HG03159 (cell line): ENCODE measurements at regions not wholly inside any gene's neighbourhood (a gene's known extent, or its start where the extent isn't known, plus 50 kb on each side); places are given as distances from the start of the nearest gene placed in this dataset.
"Not testable (repeated sequence)": the region's sequence is repeated elsewhere in the genome, so short reads cannot be mapped to it uniquely, and the experiment has no call there.

ENCODE experiments used
- ATAC-seq: cut with Tn5 transposase; IDR thresholded peaks from one replicate; pipeline ENCODE4 v1.9.1; 2021; ENCODE audit warnings: mild to moderate bottlenecking, moderate library complexity; ENCODE audit not compliant: unreplicated experiment

DNA sequence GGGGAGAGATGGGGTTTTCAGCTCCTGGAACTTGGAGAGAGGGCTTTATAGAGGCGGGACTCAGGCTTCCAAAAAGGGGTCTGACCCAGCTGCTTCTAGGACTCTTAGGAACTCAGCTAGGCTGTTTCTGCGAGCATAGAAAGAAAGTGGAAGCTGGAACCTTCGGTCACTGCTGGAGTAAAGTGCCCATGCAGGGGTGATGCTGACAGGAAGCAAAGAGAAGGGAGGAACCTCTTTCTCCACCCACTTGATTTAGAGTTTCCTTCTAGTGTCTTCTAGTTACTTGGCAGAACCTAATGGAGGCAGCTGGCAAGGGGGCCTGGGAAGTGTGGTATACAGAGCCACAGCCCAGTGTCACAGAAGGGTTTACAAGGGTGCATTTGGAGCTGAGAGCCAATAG lies 283.6 kb downstream of the QKI start:
- no peak for ATAC-seq

- ATAC-seq: not testable (repeated sequence)
Observed at GRCh38 chr6:163696311-163696710, 281.8 kb downstream of the QKI start.

DNA sequence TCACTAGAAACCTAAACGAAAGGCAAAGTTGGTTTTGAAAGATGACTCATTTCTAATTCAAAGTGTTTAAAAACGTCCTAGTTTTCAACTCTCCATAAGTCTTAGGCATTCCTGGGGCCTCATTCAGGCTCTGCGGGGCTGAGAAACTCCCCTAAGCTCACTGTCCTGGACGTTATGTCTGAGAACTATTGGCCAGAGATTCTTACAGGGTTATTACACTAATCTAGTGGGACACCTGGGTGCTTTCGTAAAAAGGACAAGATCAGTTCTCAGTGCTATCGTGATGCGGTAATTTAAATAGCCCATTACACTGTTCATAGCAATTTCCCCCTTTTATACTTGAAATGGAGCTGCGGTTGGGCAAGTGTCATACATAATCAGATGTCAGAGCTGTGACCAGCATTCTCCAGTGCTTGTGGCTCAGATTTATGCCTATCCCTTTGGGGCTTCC lies 280.9 kb downstream of the QKI start:
- no peak for ATAC-seq

GRCh38 chr6:163694988-163695398 lies 280.5 kb downstream of the QKI start:
- ATAC-seq: no peak

DNA sequence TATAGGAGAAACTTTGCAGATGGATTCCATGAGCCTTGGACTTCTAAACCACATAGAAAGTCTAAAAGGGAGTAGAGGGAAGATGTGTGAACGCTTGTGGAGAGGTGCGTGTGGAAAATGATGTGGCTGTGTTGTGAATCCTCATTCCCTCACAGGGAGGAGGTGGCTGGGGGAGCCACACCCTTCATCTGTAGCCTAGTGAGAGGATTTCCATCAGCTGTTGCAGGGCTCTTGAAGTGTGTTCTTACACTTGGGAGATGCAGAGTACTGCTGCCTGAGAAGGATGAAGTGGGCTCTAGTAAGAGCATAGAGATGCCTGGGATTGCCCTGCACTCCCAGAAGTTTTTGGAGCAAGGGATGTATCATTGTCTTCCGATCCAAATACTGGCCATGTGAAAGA lies 279.6 kb downstream of the QKI start:
- no peak for ATAC-seq

DNA sequence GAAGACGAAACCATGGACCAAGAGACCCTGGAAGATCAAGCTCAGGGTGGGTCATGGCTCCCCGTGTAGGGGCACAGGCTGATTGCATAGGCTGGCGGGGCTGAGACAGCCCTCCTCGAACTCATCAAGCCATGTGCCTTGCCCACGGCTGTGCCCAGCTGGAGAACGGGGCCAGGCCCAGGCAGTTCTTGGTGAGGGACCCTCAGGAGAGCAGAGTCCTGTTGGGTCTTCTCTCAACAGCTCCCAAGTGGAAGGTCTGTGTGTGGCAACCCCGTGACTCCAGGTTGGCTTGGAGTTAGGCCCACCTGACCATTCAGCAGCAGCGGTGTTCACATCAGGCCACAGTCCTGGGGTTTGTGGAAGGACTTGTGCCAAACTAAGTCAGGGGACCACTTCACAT lies 276.5 kb downstream of the QKI start:
- ATAC-seq: no peak

DNA sequence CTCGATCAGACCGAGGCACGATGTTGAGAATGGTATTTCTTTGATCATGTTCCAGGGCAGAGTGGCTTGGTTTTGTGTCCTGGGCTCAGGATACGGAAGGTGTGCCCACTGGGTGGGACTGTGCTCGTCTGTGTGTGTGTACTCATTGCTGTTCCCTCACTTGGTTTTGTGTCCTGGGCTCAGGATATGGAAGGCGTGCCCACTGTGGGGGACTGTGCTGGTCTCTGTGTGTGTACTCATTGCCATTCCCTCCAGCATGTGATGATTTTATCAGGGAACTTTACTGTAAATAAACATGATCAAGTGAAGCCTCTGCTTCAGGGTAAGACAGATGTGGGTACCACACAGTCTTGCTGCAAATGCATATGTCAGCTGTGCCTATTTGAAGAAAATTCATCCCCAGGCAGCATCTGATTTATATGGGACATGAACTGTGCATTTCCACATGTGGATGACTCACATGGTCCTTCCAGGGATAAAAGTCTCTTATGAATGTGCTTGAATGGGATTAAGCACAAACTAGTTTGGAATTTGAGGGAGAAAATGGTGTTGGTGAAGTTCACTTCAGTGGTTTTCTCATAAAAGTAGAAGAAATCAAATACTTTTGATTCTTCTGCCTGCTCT lies 274.3 kb downstream of the QKI start:
- no peak for ATAC-seq

DNA sequence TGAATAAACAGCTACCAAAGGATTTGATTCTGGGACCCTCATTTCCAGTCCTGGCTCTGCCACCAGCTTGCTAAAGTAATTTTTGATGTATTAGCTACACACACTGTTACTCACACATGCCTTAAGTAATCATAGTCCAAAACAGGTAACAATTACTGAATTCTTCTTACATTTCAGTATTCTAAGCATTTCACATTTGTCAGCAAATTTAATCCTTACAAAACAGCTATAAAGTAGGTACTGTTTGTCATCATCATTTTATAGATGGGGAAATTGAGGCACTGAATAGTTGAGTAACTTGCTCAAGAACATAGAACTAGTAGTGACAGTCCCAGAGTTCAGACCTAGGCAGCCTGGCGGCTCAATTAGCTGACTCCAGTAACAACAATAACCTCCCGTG lies 272.6 kb downstream of the QKI start:
- no peak for ATAC-seq

GRCh38 chr6:163686301-163686700 lies 271.8 kb downstream of the QKI start:
- ATAC-seq: no peak

DNA sequence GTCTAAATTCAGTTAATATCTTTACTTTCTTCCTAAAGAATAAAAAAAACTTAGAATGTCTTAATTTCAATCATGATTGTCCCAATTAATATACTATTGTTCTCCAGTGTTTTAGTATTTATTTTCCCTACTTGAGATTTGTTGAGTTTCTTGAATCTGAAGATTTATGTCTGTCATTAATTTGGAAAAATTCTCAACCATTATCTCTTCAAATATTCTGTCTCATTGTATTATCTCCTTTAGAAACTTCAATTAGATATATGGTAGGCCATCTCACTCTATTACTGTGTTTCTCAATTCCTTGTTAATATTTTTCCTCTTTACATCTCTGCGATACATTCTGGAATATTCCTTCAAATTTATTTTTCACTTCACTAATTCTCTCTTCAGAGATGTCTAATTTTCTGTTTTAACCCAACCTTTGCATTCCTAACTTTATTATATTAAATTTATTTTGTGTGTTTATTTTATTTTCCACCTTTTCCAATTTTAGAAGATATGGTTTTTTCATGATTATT lies 268.6 kb downstream of the QKI start:
- ATAC-seq: no peak

- no peak for ATAC-seq
Observed at GRCh38 chr6:163679753-163680152, 265.2 kb downstream of the QKI start.

GRCh38 chr6:163679012-163679660 lies 264.6 kb downstream of the QKI start:
- ATAC-seq: no peak

- ATAC-seq: no peak
Observed at GRCh38 chr6:163675611-163676010, 261.1 kb downstream of the QKI start.

DNA sequence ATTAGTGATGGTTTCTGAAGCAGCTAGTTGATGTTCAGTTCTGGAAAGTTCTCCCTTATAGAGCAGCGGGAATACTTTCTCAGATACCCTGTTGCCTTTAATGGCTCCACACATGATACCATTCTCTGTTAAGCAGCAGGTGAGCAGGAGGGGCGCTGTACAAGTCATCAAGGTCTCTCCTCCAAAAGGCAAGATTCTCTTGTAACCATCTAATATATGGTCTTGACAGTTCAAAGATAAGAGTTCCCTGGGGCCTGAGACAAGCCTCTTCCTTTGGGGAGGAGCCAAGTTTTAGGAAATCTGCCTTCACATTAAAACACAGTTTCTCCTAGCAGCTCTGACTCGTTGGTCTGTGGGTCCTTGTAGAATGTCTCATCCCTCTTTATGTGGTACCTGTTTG lies 258.2 kb downstream of the QKI start:
- no peak for ATAC-seq

DNA sequence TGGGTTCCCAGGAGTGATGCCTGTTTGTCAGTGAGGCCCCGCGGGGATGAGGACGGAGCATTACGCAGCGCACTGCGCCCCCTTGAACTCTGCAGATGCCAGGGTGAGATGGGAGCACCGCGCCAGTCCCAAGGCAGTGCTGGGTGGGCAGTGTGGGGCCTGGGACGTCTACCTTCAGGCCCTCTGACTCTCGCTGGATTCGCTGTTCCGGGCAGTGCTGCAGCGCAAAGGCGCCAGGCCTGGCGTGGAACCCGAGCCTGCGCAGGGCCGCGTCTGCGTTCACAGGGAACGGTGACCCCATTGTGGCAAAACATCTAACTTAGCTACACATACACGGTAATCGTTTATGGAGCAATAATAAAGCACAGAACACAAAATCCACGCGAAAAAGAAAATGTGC lies 257.3 kb downstream of the QKI start:
- no peak for ATAC-seq

DNA sequence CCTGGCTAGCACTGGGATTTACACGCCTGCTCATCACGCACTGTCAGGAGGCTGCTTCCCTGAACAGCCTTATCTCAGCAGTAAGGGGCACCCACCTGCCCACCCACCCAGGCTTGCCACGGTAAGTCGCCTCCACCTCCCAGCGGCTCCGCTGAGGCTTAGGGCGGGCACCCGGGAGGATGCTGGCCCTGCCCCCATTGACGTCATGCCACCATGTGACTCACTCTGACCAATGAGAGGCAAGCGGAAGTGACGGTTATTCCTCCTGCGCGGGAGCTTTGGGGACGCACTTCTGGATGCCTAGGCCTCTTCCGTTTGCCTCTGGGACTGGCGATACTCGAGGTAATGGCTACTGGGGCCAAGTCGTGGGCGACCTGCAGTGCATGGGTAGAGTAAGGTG lies 256.8 kb downstream of the QKI start:
- no peak for ATAC-seq

DNA sequence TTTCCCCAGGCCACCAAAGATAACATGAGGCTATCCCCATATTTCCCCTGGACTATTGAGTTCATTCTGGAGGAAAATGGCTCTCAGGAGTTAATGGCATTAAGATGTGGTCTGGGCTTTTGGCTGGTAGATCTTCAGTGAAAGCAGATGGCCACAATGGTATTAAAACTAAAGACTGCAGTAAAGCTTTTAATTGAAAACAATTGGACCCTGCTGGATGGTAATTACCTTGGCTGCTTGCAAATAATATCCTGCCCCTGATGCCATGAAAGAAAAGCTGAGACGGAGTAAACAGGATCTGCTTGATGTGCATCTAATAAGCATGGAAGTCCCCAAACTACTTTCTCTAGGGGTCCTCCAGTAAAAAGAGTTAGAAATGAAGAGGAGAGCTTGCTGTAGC lies 255.8 kb downstream of the QKI start:
- no peak for ATAC-seq

GRCh38 chr6:163668061-163668426 lies 253.5 kb downstream of the QKI start:
- ATAC-seq: peak; percentile 42

GRCh38 chr6:163667372-163668060 lies 253.0 kb downstream of the QKI start:
- ATAC-seq: peak; percentile 99

DNA sequence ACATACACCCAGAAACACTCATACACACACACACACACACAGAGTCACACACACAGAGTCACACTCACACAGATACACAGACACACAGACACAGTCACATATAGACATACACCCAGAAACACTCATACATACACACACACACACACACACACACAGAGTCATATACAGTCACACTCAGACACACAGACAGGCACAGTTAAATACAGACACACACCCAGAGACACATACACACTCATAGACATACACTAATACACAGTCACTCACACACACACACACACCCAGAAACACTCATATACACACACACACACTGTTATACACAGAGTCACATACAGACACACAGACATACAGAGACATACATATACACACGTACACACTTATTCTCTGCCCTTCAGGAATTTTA lies 250.9 kb downstream of the QKI start:
- ATAC-seq: no peak

DNA sequence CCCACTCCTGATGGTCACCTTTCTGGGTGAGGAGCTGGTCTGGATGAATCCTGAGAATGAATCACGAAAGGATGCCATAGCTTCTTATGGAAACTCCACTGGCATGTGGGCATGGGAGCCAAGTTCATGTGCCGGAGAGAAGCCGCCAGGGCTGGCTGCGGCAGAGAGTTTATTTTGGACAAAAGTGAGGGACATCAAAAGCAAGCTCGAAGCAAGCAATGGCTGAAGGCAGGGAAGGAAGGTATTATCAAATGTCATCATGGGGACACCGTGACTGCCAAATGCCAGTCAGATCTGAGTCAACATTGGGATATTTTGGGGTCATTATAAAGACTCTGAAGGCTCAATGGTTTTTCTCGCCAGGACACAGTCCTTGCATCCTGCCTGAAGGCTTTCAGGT lies 249.1 kb downstream of the QKI start:
- no peak for ATAC-seq

- no peak for ATAC-seq
Observed at GRCh38 chr6:163662604-163663225, 248.2 kb downstream of the QKI start.
